Gastrocnemius medialis (tissue), 4 donors: ENCODE measurements at regions not wholly inside any gene's neighbourhood (a gene's known extent, or its start where the extent isn't known, plus 50 kb on each side); places are given as distances from the start of the nearest gene placed in this dataset.

Source experiments
- ATAC-seq, 2 donors: fragments of 150-250 bp; one replicate each; pipeline ENCODE4 v1.9.1; 2016
- DNase-seq, 2 donors: peaks; one replicate each; pipeline ENCODE4 v3.0.0-alpha.2; 2019
- H3K27ac ChIP-seq, 4 donors: fragments of 200-600 bp; sonication (generic); 1 replicate in 1 of 4; 2 replicates in 3 of 4; pipeline ENCODE4 v1.5.1; 2016 to 2018; ENCODE audit warnings: mild to moderate bottlenecking in 2 of 4, moderate library complexity in 1 of 4
- H3K27me3 ChIP-seq, 3 donors: fragments of 200-600 bp; sonication (generic) in 2 of 3; 1 replicate in 1 of 3; 2 replicates in 2 of 3; pipeline versions ENCODE4 v1.5.1 to v1.6.0; 2016 to 2019; ENCODE audit warnings: mild to moderate bottlenecking in 1 of 3, moderate library complexity in 1 of 3
- H3K36me3 ChIP-seq, 2 donors: fragments of 200-600 bp; sonication (generic) in 1 of 2; one replicate each; pipeline ENCODE4 v1.5.1; 2017 to 2018
- H3K4me1 ChIP-seq, 2 donors: fragments of 200-600 bp; sonication (generic) in 1 of 2; one replicate each; pipeline ENCODE4 v1.5.1; 2016 to 2017; ENCODE audit warnings: mild to moderate bottlenecking in 2 of 2
- H3K4me3 ChIP-seq, 4 donors: fragments of 200-600 bp; sonication (generic) in 3 of 4; 1 replicate in 1 of 4; 2 replicates in 3 of 4; pipeline ENCODE4 v1.5.1; 2016 to 2019; ENCODE audit warnings: mild to moderate bottlenecking in 2 of 4
- H3K9me3 ChIP-seq, 3 donors: fragments of 200-600 bp; sonication (generic) in 2 of 3; 1 replicate in 1 of 3; 2 replicates in 2 of 3; pipeline ENCODE4 v1.5.1; 2016 to 2019
- POLR2A ChIP-seq, 2 donors: fragments of 450-650 bp; IDR thresholded peaks; one replicate each; pipeline ENCODE4 v1.6.1; 2017; ENCODE audit warnings: antibody characterized with exemption in 2 of 2, mild to moderate bottlenecking in 2 of 2, moderate library complexity in 2 of 2
- in situ Hi-C, 4 donors: fragments of 200-750 bp; cut with MboI; loops; one replicate each; pipeline versions ENCODE4 v1.15.0 to v1.8.0; 2017; ENCODE audit warnings: low sequenced_read_pairs in 4 of 4
- intact Hi-C: fragments of 100-400 bp; cut with DNase I; formaldehyde crosslinking; loops from one replicate; pipeline ENCODE4 v1.15.1; 2023; ENCODE audit warnings: low total_unique reads
- TF ChIP-seq, protein P1 (sequence below), 5 experiments: fragments of 450-650 bp in 3 of 5; fragments of 200-600 bp in 2 of 5; sonication (generic) in 2 of 5; IDR thresholded peaks in 4 of 5; conservative IDR thresholded peaks in 1 of 5; 1 replicate in 4 of 5; 2 replicates in 1 of 5; pipeline ENCODE4 v1.5.1; 2016 to 2019; ENCODE audit warnings: antibody characterized with exemption in 5 of 5, mild to moderate bottlenecking in 3 of 5, moderate library complexity in 3 of 5

GRCh38 chr4:186954509-186954908 lies 230.9 kb upstream of the FAT1 start:
- H3K36me3 ChIP-seq: no peaks in the 10 kb centered on the region
- ATAC-seq (no peak), DNase-seq (no peak)
- no peak overlapping the region for H3K27ac ChIP-seq
- no peak for TF ChIP-seq POLR2A (IDR thresholded peaks at IDR 0.05)
- TF ChIP-seq, protein P1, sequence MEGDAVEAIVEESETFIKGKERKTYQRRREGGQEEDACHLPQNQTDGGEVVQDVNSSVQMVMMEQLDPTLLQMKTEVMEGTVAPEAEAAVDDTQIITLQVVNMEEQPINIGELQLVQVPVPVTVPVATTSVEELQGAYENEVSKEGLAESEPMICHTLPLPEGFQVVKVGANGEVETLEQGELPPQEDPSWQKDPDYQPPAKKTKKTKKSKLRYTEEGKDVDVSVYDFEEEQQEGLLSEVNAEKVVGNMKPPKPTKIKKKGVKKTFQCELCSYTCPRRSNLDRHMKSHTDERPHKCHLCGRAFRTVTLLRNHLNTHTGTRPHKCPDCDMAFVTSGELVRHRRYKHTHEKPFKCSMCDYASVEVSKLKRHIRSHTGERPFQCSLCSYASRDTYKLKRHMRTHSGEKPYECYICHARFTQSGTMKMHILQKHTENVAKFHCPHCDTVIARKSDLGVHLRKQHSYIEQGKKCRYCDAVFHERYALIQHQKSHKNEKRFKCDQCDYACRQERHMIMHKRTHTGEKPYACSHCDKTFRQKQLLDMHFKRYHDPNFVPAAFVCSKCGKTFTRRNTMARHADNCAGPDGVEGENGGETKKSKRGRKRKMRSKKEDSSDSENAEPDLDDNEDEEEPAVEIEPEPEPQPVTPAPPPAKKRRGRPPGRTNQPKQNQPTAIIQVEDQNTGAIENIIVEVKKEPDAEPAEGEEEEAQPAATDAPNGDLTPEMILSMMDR (IDR thresholded peaks at IDR 0.05 in 4 of 5, conservative IDR thresholded peaks at IDR 0.05 in 1 of 5): no peak
- in situ Hi-C loops: no loop called here
- no peak overlapping the region for H3K4me3 ChIP-seq
- no peaks in the 10 kb centered on the region for H3K27me3 ChIP-seq
- intact Hi-C loops: no loop called here
- H3K9me3 ChIP-seq: no peaks in the 10 kb centered on the region
- H3K4me1 ChIP-seq: no peaks in the 10 kb centered on the region

- Histone ChIP-seq H3K4me3 (no peak overlapping the region), H3K36me3 (no peaks in the 10 kb centered on the region), H3K27ac (no peak overlapping the region), H3K9me3 (no peaks in the 10 kb centered on the region), H3K27me3 (no peaks in the 10 kb centered on the region), H3K4me1 (no peaks in the 10 kb centered on the region)
- intact Hi-C loops: no loop called here
- DNase-seq (no peak), ATAC-seq (no peak)
- in situ Hi-C loops: no loop called here
- TF ChIP-seq POLR2A (IDR thresholded peaks at IDR 0.05): no peak
Observed at GRCh38 chr4:186954956-186955355, 231.3 kb upstream of the FAT1 start.

DNA sequence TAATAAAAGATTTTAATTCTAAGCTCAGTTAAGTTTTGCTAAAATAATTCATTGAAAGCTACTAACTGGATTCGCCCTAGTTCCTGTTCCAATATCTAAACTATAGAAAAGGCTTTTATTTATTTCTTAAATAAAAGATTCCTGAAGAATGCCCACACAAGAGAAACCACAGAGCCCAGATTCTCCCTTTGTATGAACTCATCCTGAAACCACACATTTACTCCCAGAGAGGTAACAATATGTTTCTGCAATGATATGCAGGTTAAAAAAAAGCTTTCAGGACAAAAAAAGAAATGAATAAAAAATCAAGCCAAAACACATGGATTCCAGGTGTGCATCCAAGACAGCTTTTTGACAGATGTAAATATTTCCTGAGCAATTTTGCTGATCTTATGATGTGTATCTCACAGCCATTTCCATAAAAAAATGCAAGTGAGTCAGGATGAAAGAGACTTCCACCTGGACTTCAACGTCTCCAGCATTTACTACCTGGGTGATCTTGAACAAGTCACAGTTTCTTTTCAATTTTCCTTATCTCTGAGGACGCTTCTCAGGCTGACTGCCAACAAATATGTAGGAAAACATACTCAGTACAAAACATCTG lies 234.4 kb upstream of the FAT1 start:
- intact Hi-C loops: no loop called here
- Histone ChIP-seq H3K4me3 (no peak overlapping the region), H3K27me3 (no peaks in the 10 kb centered on the region), H3K4me1 (no peaks in the 10 kb centered on the region), H3K36me3 (no peaks in the 10 kb centered on the region), H3K27ac (no peak overlapping the region), H3K9me3 (no peaks in the 10 kb centered on the region)
- TF ChIP-seq POLR2A (IDR thresholded peaks at IDR 0.05): no peak
- TF ChIP-seq, protein P1 (IDR thresholded peaks at IDR 0.05 in 4 of 5, conservative IDR thresholded peaks at IDR 0.05 in 1 of 5): no peak
- DNase-seq: no peak
- in situ Hi-C loops: no loop called here
- no peak for ATAC-seq

DNA sequence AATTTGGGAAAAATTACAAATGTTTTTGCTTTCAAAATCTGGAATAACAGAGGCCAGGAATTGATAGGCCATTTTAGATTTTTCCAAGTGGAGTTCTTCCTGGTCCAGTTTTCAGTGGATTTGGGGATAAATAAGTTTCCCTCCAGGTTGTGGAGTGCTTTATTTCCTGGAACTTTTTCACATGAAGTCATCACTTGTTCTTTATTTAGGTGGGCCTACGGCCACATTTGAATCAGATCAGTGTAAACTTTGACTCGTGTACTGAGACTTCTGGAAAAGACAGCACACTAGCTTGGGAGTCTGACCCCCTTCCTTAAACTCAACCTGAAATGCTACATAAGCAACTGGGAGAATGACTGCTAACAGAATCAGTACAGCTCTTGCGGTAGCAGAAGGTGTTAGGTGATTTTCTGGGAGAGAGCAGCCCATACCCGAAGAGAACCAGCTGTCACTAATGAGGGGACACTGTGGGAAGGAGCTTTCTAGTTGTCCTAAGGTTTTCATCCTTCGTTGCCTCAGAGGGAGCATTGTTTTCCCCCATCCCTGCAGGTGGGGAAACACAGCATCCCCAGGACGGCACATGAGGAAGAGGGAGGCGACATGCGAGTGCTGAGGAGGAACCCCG lies 235.2 kb upstream of the FAT1 start:
- DNase-seq (no peak), ATAC-seq (no peak)
- no peak for TF ChIP-seq POLR2A (IDR thresholded peaks at IDR 0.05)
- TF ChIP-seq, protein P1 (IDR thresholded peaks at IDR 0.05 in 4 of 5, conservative IDR thresholded peaks at IDR 0.05 in 1 of 5): no peak
- no peaks in the 10 kb centered on the region for H3K4me1 ChIP-seq
- no peak overlapping the region for H3K4me3 ChIP-seq
- H3K9me3 ChIP-seq: no peaks in the 10 kb centered on the region
- no peak overlapping the region for H3K27ac ChIP-seq
- intact Hi-C loops (no loop called here), in situ Hi-C loops (no loop called here)
- H3K27me3 ChIP-seq: no peaks in the 10 kb centered on the region
- no peaks in the 10 kb centered on the region for H3K36me3 ChIP-seq

DNA sequence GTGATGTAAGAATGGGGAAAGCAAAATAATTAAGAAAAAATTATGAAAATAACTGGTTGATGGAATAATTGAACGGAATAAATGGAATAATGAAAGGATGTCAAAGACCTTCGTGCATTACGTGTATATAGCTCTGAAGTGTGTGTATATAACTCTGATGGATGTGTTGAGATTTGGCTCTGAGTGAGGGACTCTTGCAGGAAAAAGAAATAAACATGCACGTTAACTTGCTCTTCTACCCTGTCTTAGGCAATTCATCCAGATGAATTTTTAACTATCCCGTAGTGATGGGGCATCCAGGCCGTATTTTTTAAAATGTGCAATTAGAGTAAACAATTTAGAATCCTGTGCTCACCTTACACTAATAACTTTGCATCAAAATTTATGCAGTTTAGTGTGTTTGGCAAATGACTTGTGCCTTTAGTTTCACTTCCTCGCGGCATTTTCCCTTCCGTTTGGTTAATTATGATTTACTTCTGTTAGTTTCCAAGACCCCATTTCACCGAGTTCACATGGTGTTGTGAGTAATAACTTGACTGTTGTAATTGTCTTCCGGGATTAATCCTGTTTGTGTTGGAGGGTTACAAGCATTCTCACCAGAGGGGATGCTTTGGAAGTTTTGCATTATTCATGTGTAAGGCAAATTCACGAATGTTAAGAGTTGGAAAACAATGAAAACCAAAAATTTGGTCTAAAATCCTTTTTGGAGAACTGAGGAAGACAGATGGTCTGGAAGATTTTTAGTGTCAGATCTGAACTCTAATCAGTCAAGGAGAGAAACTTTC lies 256.5 kb upstream of the FAT1 start:
- in situ Hi-C loops: no loop called here
- no peak overlapping the region for H3K4me3 ChIP-seq

More for the DNA sequence above, 256.5 kb upstream of the FAT1 start:
- no peaks in the 10 kb centered on the region for H3K9me3 ChIP-seq
- no peaks in the 10 kb centered on the region for H3K4me1 ChIP-seq
- H3K27me3 ChIP-seq: no peaks in the 10 kb centered on the region
- DNase-seq (no peak), ATAC-seq (no peak)
- no peaks in the 10 kb centered on the region for H3K36me3 ChIP-seq
- TF ChIP-seq, protein P1 (IDR thresholded peaks at IDR 0.05 in 4 of 5, conservative IDR thresholded peaks at IDR 0.05 in 1 of 5): no peak
- no peak for TF ChIP-seq POLR2A (IDR thresholded peaks at IDR 0.05)
- H3K27ac ChIP-seq: no peak overlapping the region
- intact Hi-C loops: no loop called here
